GM12878 (cell line): ENCODE measurements at regions not wholly inside any gene's neighbourhood (a gene's known extent, or its start where the extent isn't known, plus 50 kb on each side); places are given as distances from the start of the nearest gene placed in this dataset.

ENCODE experiments used
- ATAC-seq: fragments of 200-7000 bp; cut with Tn5 transposase; 3 replicates; pipeline ENCODE4 v1.9.1; 2020; ENCODE audit warnings: mild to moderate bottlenecking, moderate library complexity
- BruUV-seq: library from RNA; stranded (reverse); fragments of 400-500 nt; replicated peaks from 2 replicates; lab custom pipeline; 2021; lab: Mats Ljungman, UMichigan
- CTCF ChIA-PET: fragments of 300-600 bp; sonication (Branson Sonifier 250); formaldehyde crosslinking; extraction: SDS; loops from one replicate; lab custom pipeline; 2021; ENCODE audit warnings: inconsistent platforms; lab: Yijun Ruan, JAX
- POLR2A ChIA-PET: fragments of 350-600 bp; formaldehyde crosslinking; extraction: SDS; loops from one replicate; lab custom pipeline; 2021; ENCODE audit warnings: inconsistent platforms; lab: Charles Lee
- RAD21 ChIA-PET: fragments of 300-600 bp; sonication (Branson Sonifier 250); formaldehyde crosslinking; loops from one replicate; lab custom pipeline; 2023; ENCODE audit warnings: antibody characterized with exemption; ENCODE audit not compliant: unreplicated experiment; lab: Charles Lee
- SMC1A ChIA-PET: fragments of 300-600 bp; sonication (Branson Sonifier 250); formaldehyde crosslinking; loops from one replicate; lab custom pipeline; 2023; ENCODE audit not compliant: unreplicated experiment, uncharacterized antibody; lab: Charles Lee
- DNase-seq: peaks from one replicate; pipeline ENCODE4 v3.0.0-alpha.2; 2011; ENCODE audit warnings: low read depth, low spot score
- FAIRE-seq: peaks from 3 replicates; lab custom pipeline; 2011; peaks lifted over from hg19 to GRCh38; lab: Jason Lieb, UNC
- H2AFZ ChIP-seq: 2 replicates; pipeline ENCODE4 v1.6.0; 2011; ENCODE audit warnings: low read depth, low read length, control low read depth; ENCODE audit not compliant: control insufficient read depth
- H3K27ac ChIP-seq: 2 replicates; pipeline ENCODE4 v1.5.1; 2011; ENCODE audit warnings: control low read depth; ENCODE audit not compliant: control insufficient read depth, insufficient read depth
- H3K27me3 ChIP-seq, 2 experiments: replicated peaks in 1 of 2; 2 replicates each; pipeline versions ENCODE4 v1.6.0 to v1.6.1; 2011; ENCODE audit warnings: low read length in 1 of 2; ENCODE audit not compliant: control insufficient read depth in 2 of 2, insufficient read depth in 2 of 2
- H3K36me3 ChIP-seq, 2 experiments: 2 replicates each; pipeline ENCODE4 v1.5.1; 2011; ENCODE audit warnings: low read length in 1 of 2; ENCODE audit not compliant: control insufficient read depth in 2 of 2, insufficient read depth in 2 of 2
- H3K4me1 ChIP-seq: 2 replicates; pipeline ENCODE4 v1.6.1; 2011; ENCODE audit warnings: mild to moderate bottlenecking, low read length, moderate library complexity, mixed read lengths; ENCODE audit not compliant: control insufficient read depth, insufficient read depth
- H3K4me2 ChIP-seq: 2 replicates; pipeline ENCODE4 v1.6.0; 2011; ENCODE audit warnings: control low read depth; ENCODE audit not compliant: control insufficient read depth, insufficient read depth
- H3K4me3 ChIP-seq: fragments of 200-600 bp; sonication (generic); 2 replicates; pipeline ENCODE4 v1.5.1; 2016
- H3K79me2 ChIP-seq: 2 replicates; pipeline ENCODE4 v1.6.0; 2011; ENCODE audit warnings: low read length; ENCODE audit not compliant: control insufficient read depth, insufficient read depth
- H3K9ac ChIP-seq: 2 replicates; pipeline ENCODE4 v1.8.0; 2011; ENCODE audit warnings: low read length, control low read depth, mixed read lengths; ENCODE audit not compliant: control insufficient read depth, insufficient read depth
- H3K9me3 ChIP-seq: replicated peaks from 3 replicates; pipeline ENCODE4 v1.5.1; 2011; ENCODE audit warnings: mild to moderate bottlenecking, low read length; ENCODE audit not compliant: control insufficient read depth, insufficient read depth
- H4K20me1 ChIP-seq: 2 replicates; pipeline ENCODE4 v1.6.0; 2011; ENCODE audit not compliant: control insufficient read depth, insufficient read depth
- BHLHE40 ChIP-seq, 2 experiments: fragments of 450-650 bp in 1 of 2; IDR thresholded peaks; 2 replicates each; pipeline ENCODE4 v1.6.1; 2011 to 2017; ENCODE audit warnings: low read depth in 2 of 2, borderline replicate concordance in 1 of 2, improper control_type of control experiment in 1 of 2, low read length in 1 of 2, mild to moderate bottlenecking in 1 of 2
- GATAD2B ChIP-seq: fragments of 450-650 bp; conservative IDR thresholded peaks from 2 replicates; pipeline ENCODE4 v1.6.1; 2017; ENCODE audit warnings: low read depth, mild to moderate bottlenecking, moderate library complexity
- IRF4 ChIP-seq: IDR thresholded peaks from 2 replicates; pipeline ENCODE4 v1.6.1; 2011; ENCODE audit warnings: low read depth, low read length
- MEF2B ChIP-seq: fragments of 450-650 bp; IDR thresholded peaks from 2 replicates; pipeline ENCODE4 v1.6.1; 2018; ENCODE audit warnings: mild to moderate bottlenecking, moderate library complexity; ENCODE audit not compliant: partially characterized antibody, poor library complexity, severe bottlenecking
- NR2C1 ChIP-seq: fragments of 450-650 bp; IDR thresholded peaks from 2 replicates; pipeline ENCODE4 v1.6.1; 2017; ENCODE audit warnings: antibody characterized with exemption, mild to moderate bottlenecking, moderate library complexity
- RCOR1 ChIP-seq: conservative IDR thresholded peaks from 2 replicates; pipeline ENCODE4 v1.6.1; 2012; ENCODE audit warnings: low read depth, low read length, improper control_type of control experiment
- STAT1 ChIP-seq: fragments of 450-650 bp; conservative IDR thresholded peaks from 2 replicates; pipeline ENCODE4 v1.6.1; 2014; ENCODE audit warnings: antibody characterized with exemption, mild to moderate bottlenecking
- WGBS: methylation state at CpG from one replicate; pipeline ENCODE4 v1.1.6; 2016; ENCODE audit warnings: low lambda C conversion rate; ENCODE audit not compliant: insufficient replicate concordance, insufficient coverage; ENCODE audit errors: missing lambda C conversion rate; 5-methylcytosine and 5-hydroxymethylcytosine counted together
- in situ Hi-C: fragments of 300-500 bp; cut with MboI; formaldehyde crosslinking; loops from 9 replicates; pipeline ENCODE4 v1.14.3; 2018; ENCODE audit warnings: mixed read lengths
- intact Hi-C: fragments of 100-400 bp; cut with micrococcal nuclease; formaldehyde crosslinking; loops from one replicate; pipeline ENCODE4 v1.14.2; 2022; ENCODE audit not compliant: unreplicated experiment
- TF ChIP-seq, protein P1 (sequence below): fragments of 150-350 bp; IDR thresholded peaks from 2 replicates; pipeline ENCODE4 v1.6.1; 2016; ENCODE audit warnings: low read depth, low read length

DNA sequence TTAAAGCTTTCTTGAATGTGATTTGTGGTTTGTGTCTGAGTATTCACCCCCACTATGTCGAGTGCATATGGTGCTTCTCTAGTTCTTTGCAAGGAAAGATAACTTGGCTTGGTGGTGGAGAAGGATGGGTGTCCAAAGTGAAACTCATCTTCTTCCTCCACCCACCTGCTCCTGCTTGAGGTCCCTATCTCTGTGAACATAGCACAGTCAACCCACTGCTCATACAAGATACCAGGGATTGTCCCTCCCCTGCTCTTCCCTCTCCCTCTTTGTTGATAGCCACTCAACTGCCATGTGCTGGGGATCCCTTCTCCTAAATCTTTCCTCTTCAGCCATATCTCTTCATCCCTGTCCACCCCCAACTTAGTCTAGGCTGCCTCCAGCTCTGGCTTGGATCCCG, 176.5 kb downstream of the ASCL4 start:
- 33% methylated on average over 2 of the region's 2 CpGs for WGBS
- peaks cover 0 to 2% of the 10 kb centered on the region in 2 experiments; a peak in 1 of 4 replicates for H3K27me3 ChIP-seq
- CTCF ChIA-PET, result no interaction called here
- no peak overlapping the region for H3K4me2 ChIP-seq
- no peaks in the 10 kb centered on the region for H3K9me3 ChIP-seq
- no peak overlapping the region for H3K4me3 ChIP-seq
- no peak for TF ChIP-seq IRF4
- TF ChIP-seq GATAD2B, result no peak
- no peak for TF ChIP-seq RCOR1
- no peak for TF ChIP-seq BHLHE40 (IDR thresholded peaks at IDR 0.05; ENCODE audit: borderline replicate concordance in 1 of 2, low read depth in 2 of 2, low read length in 1 of 2)
- TF ChIP-seq STAT1, result no peak
- TF ChIP-seq NR2C1, result no peak
- TF ChIP-seq MEF2B, result no peak
- TF ChIP-seq, protein P1, sequence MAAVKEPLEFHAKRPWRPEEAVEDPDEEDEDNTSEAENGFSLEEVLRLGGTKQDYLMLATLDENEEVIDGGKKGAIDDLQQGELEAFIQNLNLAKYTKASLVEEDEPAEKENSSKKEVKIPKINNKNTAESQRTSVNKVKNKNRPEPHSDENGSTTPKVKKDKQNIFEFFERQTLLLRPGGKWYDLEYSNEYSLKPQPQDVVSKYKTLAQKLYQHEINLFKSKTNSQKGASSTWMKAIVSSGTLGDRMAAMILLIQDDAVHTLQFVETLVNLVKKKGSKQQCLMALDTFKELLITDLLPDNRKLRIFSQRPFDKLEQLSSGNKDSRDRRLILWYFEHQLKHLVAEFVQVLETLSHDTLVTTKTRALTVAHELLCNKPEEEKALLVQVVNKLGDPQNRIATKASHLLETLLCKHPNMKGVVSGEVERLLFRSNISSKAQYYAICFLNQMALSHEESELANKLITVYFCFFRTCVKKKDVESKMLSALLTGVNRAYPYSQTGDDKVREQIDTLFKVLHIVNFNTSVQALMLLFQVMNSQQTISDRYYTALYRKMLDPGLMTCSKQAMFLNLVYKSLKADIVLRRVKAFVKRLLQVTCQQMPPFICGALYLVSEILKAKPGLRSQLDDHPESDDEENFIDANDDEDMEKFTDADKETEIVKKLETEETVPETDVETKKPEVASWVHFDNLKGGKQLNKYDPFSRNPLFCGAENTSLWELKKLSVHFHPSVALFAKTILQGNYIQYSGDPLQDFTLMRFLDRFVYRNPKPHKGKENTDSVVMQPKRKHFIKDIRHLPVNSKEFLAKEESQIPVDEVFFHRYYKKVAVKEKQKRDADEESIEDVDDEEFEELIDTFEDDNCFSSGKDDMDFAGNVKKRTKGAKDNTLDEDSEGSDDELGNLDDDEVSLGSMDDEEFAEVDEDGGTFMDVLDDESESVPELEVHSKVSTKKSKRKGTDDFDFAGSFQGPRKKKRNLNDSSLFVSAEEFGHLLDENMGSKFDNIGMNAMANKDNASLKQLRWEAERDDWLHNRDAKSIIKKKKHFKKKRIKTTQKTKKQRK, result no peak
- H4K20me1 ChIP-seq, result no peaks in the 10 kb centered on the region
- SMC1A ChIA-PET, result no interaction called here
- no TSS peak for BruUV-seq
- H3K27ac ChIP-seq, result no peak overlapping the region
- no peak overlapping the region for H2AFZ ChIP-seq
- H3K79me2 ChIP-seq, result no peaks in the 10 kb centered on the region
- intact Hi-C loops, result no loop called here
- no peaks in the 10 kb centered on the region for H3K36me3 ChIP-seq
- POLR2A ChIA-PET, result no interaction called here
- RAD21 ChIA-PET, result no interaction called here
- no peak for DNase-seq
- in situ Hi-C loops, result no loop called here
- no peak for FAIRE-seq
- no peak for ATAC-seq
- H3K4me1 ChIP-seq, result no peaks in the 10 kb centered on the region
- no peak overlapping the region for H3K9ac ChIP-seq
